ENCODE measurements at regions not wholly inside any gene's neighbourhood (a gene's known extent, or its start where the extent isn't known, plus 50 kb on each side); places are given as distances from the start of the nearest gene placed in this dataset.

- no peak for TF ChIP-seq POLR2AphosphoS5 (IDR thresholded peaks at IDR 0.05)
- TF ChIP-seq POLR2A (IDR thresholded peaks at IDR 0.05): no peak
- TF ChIP-seq, protein P1, sequence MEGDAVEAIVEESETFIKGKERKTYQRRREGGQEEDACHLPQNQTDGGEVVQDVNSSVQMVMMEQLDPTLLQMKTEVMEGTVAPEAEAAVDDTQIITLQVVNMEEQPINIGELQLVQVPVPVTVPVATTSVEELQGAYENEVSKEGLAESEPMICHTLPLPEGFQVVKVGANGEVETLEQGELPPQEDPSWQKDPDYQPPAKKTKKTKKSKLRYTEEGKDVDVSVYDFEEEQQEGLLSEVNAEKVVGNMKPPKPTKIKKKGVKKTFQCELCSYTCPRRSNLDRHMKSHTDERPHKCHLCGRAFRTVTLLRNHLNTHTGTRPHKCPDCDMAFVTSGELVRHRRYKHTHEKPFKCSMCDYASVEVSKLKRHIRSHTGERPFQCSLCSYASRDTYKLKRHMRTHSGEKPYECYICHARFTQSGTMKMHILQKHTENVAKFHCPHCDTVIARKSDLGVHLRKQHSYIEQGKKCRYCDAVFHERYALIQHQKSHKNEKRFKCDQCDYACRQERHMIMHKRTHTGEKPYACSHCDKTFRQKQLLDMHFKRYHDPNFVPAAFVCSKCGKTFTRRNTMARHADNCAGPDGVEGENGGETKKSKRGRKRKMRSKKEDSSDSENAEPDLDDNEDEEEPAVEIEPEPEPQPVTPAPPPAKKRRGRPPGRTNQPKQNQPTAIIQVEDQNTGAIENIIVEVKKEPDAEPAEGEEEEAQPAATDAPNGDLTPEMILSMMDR (IDR thresholded peaks at IDR 0.05): no peak
- TF ChIP-seq EP300 (IDR thresholded peaks at IDR 0.05): no peak
- Histone ChIP-seq H3K27ac (no peak overlapping the region), H3K36me3 (no peaks in the 10 kb centered on the region), H3K27me3 (no peaks in the 10 kb centered on the region), H3K4me3 (no peak overlapping the region), H3K4me1 (no peaks in the 10 kb centered on the region), H3K9me3 (peaks cover 0 to 4% (median 2%) of the 10 kb centered on the region in 4 donors)
- intact Hi-C loops (cut with DNase I): no loop called here
- WGBS, 2 donors: 90 to 95% methylated on average over 13 of the region's 13 CpGs
- DNase-seq: peak; percentile 63
These were observed 673.2 kb downstream of the RERGL start for GRCh38 chr12:17416748-17417147.

DNA sequence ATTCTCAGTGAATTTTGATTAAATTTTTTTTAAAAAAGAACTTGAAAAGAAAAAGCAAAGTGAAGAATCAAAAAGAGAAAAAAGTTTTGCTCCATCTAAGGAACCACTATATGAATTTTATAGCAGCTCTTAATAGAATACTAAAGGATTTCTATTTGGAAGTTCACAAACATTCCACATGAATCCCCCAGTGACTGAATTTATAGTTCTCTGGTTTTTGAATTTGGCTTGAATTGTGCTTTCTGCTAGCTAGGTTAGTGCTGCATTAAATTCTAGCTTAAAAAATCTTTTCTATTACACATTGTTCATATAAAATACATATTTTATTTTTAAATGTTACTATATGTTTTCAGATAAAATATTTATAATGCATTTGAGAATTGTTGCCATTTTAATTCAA, 675.4 kb downstream of the RERGL start:
- no peaks in the 10 kb centered on the region for H3K4me1 ChIP-seq
- no peak overlapping the region for H3K27ac ChIP-seq
- DNase-seq: no peak
- TF ChIP-seq EP300 (IDR thresholded peaks at IDR 0.05) (no peak), POLR2A (IDR thresholded peaks at IDR 0.05) (no peak)
- TF ChIP-seq, protein P1 (IDR thresholded peaks at IDR 0.05): no peak
- no peak overlapping the region for H3K4me3 ChIP-seq
- peaks cover 0 to 4% (median 2%) of the 10 kb centered on the region in 4 donors for H3K9me3 ChIP-seq
- H3K36me3 ChIP-seq: no peaks in the 10 kb centered on the region
- intact Hi-C loops (cut with DNase I): no loop called here
- H3K27me3 ChIP-seq: no peaks in the 10 kb centered on the region

DNA sequence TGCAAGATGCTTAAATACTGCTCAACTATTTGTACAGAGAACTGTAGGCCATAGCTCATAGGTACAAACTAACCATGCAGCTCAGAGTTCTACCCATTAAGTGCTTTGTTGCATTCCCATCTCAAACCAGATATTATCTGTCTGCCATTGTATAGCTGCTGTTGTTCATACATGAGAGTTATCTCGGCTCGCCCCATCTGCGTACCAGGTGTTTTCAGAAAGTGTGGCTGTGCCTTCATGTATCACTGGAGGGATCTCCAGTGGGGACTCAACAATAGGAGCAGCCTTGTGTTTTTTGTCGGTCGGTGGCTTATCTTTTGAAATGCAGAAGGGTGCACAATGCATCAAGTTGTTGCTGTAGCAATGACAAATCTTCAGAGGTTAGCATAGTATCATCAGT, 678.3 kb downstream of the RERGL start:
- H3K36me3 ChIP-seq: no peaks in the 10 kb centered on the region
- no peak overlapping the region for H3K4me3 ChIP-seq
- 95 to 96% methylated on average over 5 of the region's 5 CpGs for WGBS, 2 donors
- TF ChIP-seq EP300 (IDR thresholded peaks at IDR 0.05) (no peak), POLR2A (IDR thresholded peaks at IDR 0.05) (no peak), POLR2AphosphoS5 (IDR thresholded peaks at IDR 0.05) (no peak)
- TF ChIP-seq, protein P1 (IDR thresholded peaks at IDR 0.05): no peak
- no peaks in the 10 kb centered on the region for H3K4me1 ChIP-seq
- H3K27me3 ChIP-seq: no peaks in the 10 kb centered on the region
- intact Hi-C loops (cut with DNase I): no loop called here
- DNase-seq: no peak
- no peak overlapping the region for H3K27ac ChIP-seq
- peaks cover 0 to 4% (median 2%) of the 10 kb centered on the region in 4 donors for H3K9me3 ChIP-seq

DNA sequence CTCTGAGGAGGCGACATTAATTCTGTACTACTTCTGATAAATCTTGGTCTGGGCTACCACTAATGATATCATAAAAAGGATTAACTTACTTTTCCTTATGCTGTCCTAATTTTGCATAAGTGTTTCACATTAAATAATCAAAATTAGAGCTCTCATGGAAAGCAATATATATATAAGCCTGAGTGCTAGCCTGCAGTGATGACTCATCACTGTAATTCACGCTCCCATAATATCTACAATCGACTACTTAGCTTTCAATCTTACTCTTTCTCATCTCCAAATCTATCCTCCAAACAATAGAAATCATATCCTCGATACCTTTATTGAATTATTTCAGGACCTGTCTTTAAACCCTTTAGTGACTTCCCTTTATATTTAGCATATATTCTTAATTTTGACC, 701.3 kb downstream of the RERGL start:
- Histone ChIP-seq H3K27ac (no peak overlapping the region), H3K36me3 (no peaks in the 10 kb centered on the region), H3K4me3 (no peak overlapping the region), H3K4me1 (no peaks in the 10 kb centered on the region), H3K27me3 (no peaks in the 10 kb centered on the region), H3K9me3 (no peaks in the 10 kb centered on the region)
- TF ChIP-seq, protein P1 (IDR thresholded peaks at IDR 0.05): no peak
- no peak for TF ChIP-seq POLR2AphosphoS5 (IDR thresholded peaks at IDR 0.05)
- TF ChIP-seq EP300 (IDR thresholded peaks at IDR 0.05): no peak
- no peak for TF ChIP-seq POLR2A (IDR thresholded peaks at IDR 0.05)
- no peak for DNase-seq
- intact Hi-C loops (cut with DNase I): no loop called here
- 84 to 89% methylated on average over 4 of the region's 4 CpGs for WGBS, 2 donors

DNA sequence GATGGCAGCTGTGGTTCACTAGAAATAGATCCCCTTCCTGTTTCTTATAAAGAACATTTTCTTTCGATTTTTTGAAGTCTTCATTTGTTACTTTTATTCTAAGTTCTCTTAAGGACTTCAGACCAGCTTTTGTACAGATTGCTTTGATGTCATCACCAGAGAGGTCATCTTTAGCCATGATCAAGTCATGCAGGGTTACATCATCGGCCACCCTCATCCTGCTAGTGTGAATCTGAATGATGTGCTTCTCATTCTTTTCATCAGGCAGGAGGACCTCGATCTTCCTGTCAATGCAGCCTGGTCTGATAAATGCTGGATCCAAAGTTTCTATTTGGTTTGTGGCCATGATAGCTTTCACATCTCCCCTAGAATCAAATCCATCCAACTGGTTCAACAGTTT, 706.7 kb downstream of the RERGL start:
- Histone ChIP-seq H3K4me1 (no peaks in the 10 kb centered on the region), H3K4me3 (no peak overlapping the region), H3K27me3 (no peaks in the 10 kb centered on the region), H3K9me3 (no peaks in the 10 kb centered on the region), H3K36me3 (no peaks in the 10 kb centered on the region), H3K27ac (no peak overlapping the region)
- intact Hi-C loops (cut with DNase I): no loop called here
- 83 to 84% methylated on average over 3 of the region's 3 CpGs for WGBS, 2 donors
- TF ChIP-seq EP300 (IDR thresholded peaks at IDR 0.05): no peak
- no peak for TF ChIP-seq POLR2A (IDR thresholded peaks at IDR 0.05)
- TF ChIP-seq, protein P1 (IDR thresholded peaks at IDR 0.05): no peak
- TF ChIP-seq POLR2AphosphoS5 (IDR thresholded peaks at IDR 0.05): no peak
- no peak for DNase-seq
